ENCODE measurements at regions not wholly inside any gene's neighbourhood (a gene's known extent, or its start where the extent isn't known, plus 50 kb on each side); places are given as distances from the start of the nearest gene placed in this dataset.

GRCh38 chr22:49514211-49514610 lies 313.5 kb downstream of the BRD1 start:
- Histone ChIP-seq H2AK9ac (replicated peaks; ENCODE audit: low read depth, low read length, poor library complexity) (no peak overlapping the region), H3K23ac (ENCODE audit: low read depth, low read length) (no peak overlapping the region), H4K91ac (ENCODE audit: insufficient read depth, low read depth, low read length) (no peak overlapping the region), H3K4me1 (ENCODE audit: control insufficient read depth, insufficient read depth, low read length) (no peaks in the 10 kb centered on the region), H3K27me3 (ENCODE audit: control insufficient read depth, insufficient read depth, low read length) (no peaks in the 10 kb centered on the region), H3K79me1 (ENCODE audit: low read depth in 1 of 2, low read length in 2 of 2) (no peaks in the 10 kb centered on the region), H4K8ac (ENCODE audit: low read depth in 2 of 2, low read length in 2 of 2) (no peak overlapping the region), H2BK20ac (ENCODE audit: low read depth, low read length) (no peak overlapping the region), H3K9me3 (ENCODE audit: control insufficient read depth, insufficient read depth, low read length) (peaks cover 40% of the 10 kb centered on the region), H2BK120ac (ENCODE audit: low read depth, low read length) (no peak overlapping the region), H4K5ac (ENCODE audit: low read depth, low read length) (no peak overlapping the region), H3K9me1 (ENCODE audit: insufficient read depth, low read length) (no peaks in the 10 kb centered on the region), H3K56ac (ENCODE audit: extremely low read depth, insufficient read depth, low read length) (no peak overlapping the region), H2AFZ (replicated peaks; ENCODE audit: low read length, poor library complexity) (no peak overlapping the region), H3K27ac (ENCODE audit: insufficient read depth, low read length) (no peak overlapping the region), H3K18ac (ENCODE audit: low read depth, low read length) (no peak overlapping the region), H3K4ac (ENCODE audit: low read depth, low read length) (no peak overlapping the region), H3K4me2 (ENCODE audit: low read depth, low read length) (no peak overlapping the region), H3K14ac (replicated peaks; ENCODE audit: low read depth, low read length) (no peak overlapping the region), H3K4me3 (ENCODE audit: insufficient read depth, low read depth, low read length) (no peak overlapping the region), H4K20me1 (ENCODE audit: insufficient read depth, low read length) (no peaks in the 10 kb centered on the region), H2AK5ac (ENCODE audit: low read depth, low read length) (no peak overlapping the region), H3K9ac (ENCODE audit: low read depth, low read length) (no peak overlapping the region), H2BK5ac (ENCODE audit: low read depth, low read length, poor library complexity, severe bottlenecking) (no peak overlapping the region), H2BK15ac (ENCODE audit: low read depth, low read length) (no peak overlapping the region), H3K36me3 (ENCODE audit: control insufficient read depth, insufficient read depth, low read length) (no peaks in the 10 kb centered on the region)
- 60% methylated on average over 5 of the region's 11 CpGs; no CpG with 5 or more reads in 1 of the 2 experiments for WGBS, 2 experiments (ENCODE audit: extremely low coverage in 2 of 2, insufficient read length in 1 of 2)
- DNase-seq (no peak), ATAC-seq (ENCODE audit: low read depth) (no peak)
- dilution Hi-C loops (cut with HindIII; ENCODE audit: low sequenced_read_pairs, unreplicated experiment), result no loop called here
- intact Hi-C loops (cut with micrococcal nuclease), result no loop called here
- ChIA-PET CTCF (no interaction called here), POLR2A (ENCODE audit: unreplicated experiment) (no interaction called here)
- in situ Hi-C loops (cut with MboI; ENCODE audit: low sequenced_read_pairs), result no loop called here
- BruUV-seq (replicated peaks), result no TSS peak
- TF ChIP-seq FOS (IDR thresholded peaks at IDR 0.05; ENCODE audit: low read depth, low read length), result no peak
- no peak for TF ChIP-seq NFE2L2 (IDR thresholded peaks at IDR 0.05; ENCODE audit: low read depth, low read length)
- TF ChIP-seq SMC3 (IDR thresholded peaks at IDR 0.05; ENCODE audit: low read depth, low read length), result no peak
- TF ChIP-seq ELK1 (IDR thresholded peaks at IDR 0.05; ENCODE audit: borderline replicate concordance, low read depth, low read length), result no peak
- no peak for TF ChIP-seq RCOR1 (IDR thresholded peaks at IDR 0.05; ENCODE audit: insufficient replicate concordance, low read length)
- TF ChIP-seq MXI1 (IDR thresholded peaks at IDR 0.05; ENCODE audit: borderline replicate concordance, low read depth, low read length), result no peak
- no peak for TF ChIP-seq CTCF (conservative IDR thresholded peaks at IDR 0.05; ENCODE audit: low read depth, low read length)
- TF ChIP-seq RAD21 (IDR thresholded peaks at IDR 0.05; ENCODE audit: low read length), result no peak
- TF ChIP-seq BHLHE40 (IDR thresholded peaks at IDR 0.05; ENCODE audit: low read depth, low read length), result no peak
- no peak for TF ChIP-seq RFX5 (IDR thresholded peaks at IDR 0.05; ENCODE audit: low read depth, low read length)
- no peak for TF ChIP-seq MAZ (IDR thresholded peaks at IDR 0.05; ENCODE audit: borderline replicate concordance, low read depth, low read length)
- no peak for TF ChIP-seq USF2 (IDR thresholded peaks at IDR 0.05; ENCODE audit: low read depth, low read length)
- TF ChIP-seq CEBPB (IDR thresholded peaks at IDR 0.05; ENCODE audit: low read depth, low read length), result no peak
- no peak for TF ChIP-seq POLR2A (IDR thresholded peaks at IDR 0.05; ENCODE audit: low read depth, low read length)
- no peak for TF ChIP-seq MAFK (IDR thresholded peaks at IDR 0.05; ENCODE audit: low read depth, low read length)
- no peak for TF ChIP-seq CHD1 (IDR thresholded peaks at IDR 0.05; ENCODE audit: low read depth, low read length)

Measured in IMR-90 (cell line).